WTC11 (cell line): ENCODE measurements at regions not wholly inside any gene's neighbourhood (a gene's known extent, or its start where the extent isn't known, plus 50 kb on each side); places are given as distances from the start of the nearest gene placed in this dataset.

Source experiments
- AFF4 ChIP-seq: sonication (generic); formaldehyde crosslinking; IDR thresholded peaks from 2 replicates; pipeline ENCODE4 v1.8.1; 2023; ENCODE audit warnings: mild to moderate bottlenecking, missing genetic modification reagents, borderline replicate concordance
- CTCF ChIP-seq: fragments of 200-600 bp; IDR thresholded peaks from 2 replicates; pipeline ENCODE4 v1.8.0; 2022; ENCODE audit warnings: antibody characterized with exemption
- E2F5 ChIP-seq: sonication (generic); formaldehyde crosslinking; IDR thresholded peaks from 2 replicates; pipeline ENCODE4 v1.8.1; 2022; ENCODE audit warnings: mild to moderate bottlenecking, moderate library complexity, missing genetic modification reagents
- FOXP4 ChIP-seq: sonication (generic); formaldehyde crosslinking; IDR thresholded peaks from 2 replicates; pipeline ENCODE4 v1.8.0; 2022; ENCODE audit warnings: mild to moderate bottlenecking, missing genetic modification reagents
- GRHL2 ChIP-seq: fragments of 250-450 bp; sonication (Bioruptor Pico); IDR thresholded peaks from 2 replicates; pipeline ENCODE4 v1.8.0; 2022; ENCODE audit warnings: mild to moderate bottlenecking, moderate library complexity; ENCODE audit not compliant: insufficient replicate concordance, severe bottlenecking
- IRF1 ChIP-seq: sonication (generic); formaldehyde crosslinking; IDR thresholded peaks from 2 replicates; pipeline ENCODE4 v1.8.0; 2023; ENCODE audit warnings: missing genetic modification reagents
- MAX ChIP-seq: sonication (generic); formaldehyde crosslinking; IDR thresholded peaks from 2 replicates; pipeline ENCODE4 v1.8.0; 2022; ENCODE audit warnings: mild to moderate bottlenecking, missing genetic modification reagents
- NR1H2 ChIP-seq: sonication (generic); formaldehyde crosslinking; IDR thresholded peaks from 2 replicates; pipeline ENCODE4 v1.9.0; 2021; ENCODE audit warnings: mild to moderate bottlenecking, moderate library complexity, missing genetic modification reagents
- ZNF512 ChIP-seq: sonication (generic); formaldehyde crosslinking; IDR thresholded peaks from 2 replicates; pipeline ENCODE4 v1.8.1; 2022; ENCODE audit warnings: missing genetic modification reagents, borderline replicate concordance

- TF ChIP-seq MAX (CRISPR knock-in tag) (no peak), E2F5 (CRISPR knock-in tag) (no peak), GRHL2 (CRISPR knock-in tag) (no peak), CTCF (no peak), IRF1 (CRISPR knock-in tag) (no peak), ZNF512 (CRISPR knock-in tag) (no peak), AFF4 (no peak), NR1H2 (CRISPR knock-in tag) (no peak), FOXP4 (CRISPR knock-in tag) (no peak)
Measured at GRCh38 chr3:159030886-159031679, 229.2 kb downstream of the MFSD1 start.
